ENCODE measurements at regions not wholly inside any gene's neighbourhood (a gene's known extent, or its start where the extent isn't known, plus 50 kb on each side); places are given as distances from the start of the nearest gene placed in this dataset.
"Not testable (repeated sequence)": the region's sequence is repeated elsewhere in the genome, so short reads cannot be mapped to it uniquely, and the experiment has no call there.

DNA sequence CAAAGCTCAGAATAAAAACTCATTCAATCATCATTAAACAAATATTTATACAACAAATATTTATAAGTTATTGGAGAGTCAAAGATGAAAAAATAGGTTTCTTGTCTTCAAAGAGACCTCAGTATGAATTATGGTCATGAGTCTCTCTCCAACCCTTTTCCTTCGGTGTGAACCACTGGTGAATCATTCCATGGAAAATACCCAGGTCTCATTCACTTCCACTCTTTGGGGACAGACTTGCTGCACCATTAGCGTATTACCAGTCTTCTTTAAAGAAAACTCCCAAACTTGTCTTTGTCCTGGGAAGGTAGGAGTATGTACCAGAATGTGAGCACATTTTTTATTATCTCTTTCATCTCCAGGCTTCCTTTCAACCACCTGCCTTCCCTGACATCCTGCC lies 257.4 kb upstream of the RBMS1 start:
- H3K4me3 ChIP-seq (ENCODE audit: low read depth, low read length), result no peak overlapping the region
- no peak for DNase-seq (ENCODE audit: low read depth)
- no peak for TF ChIP-seq CTCF (conservative IDR thresholded peaks at IDR 0.05; ENCODE audit: low read depth, low read length)

DNA sequence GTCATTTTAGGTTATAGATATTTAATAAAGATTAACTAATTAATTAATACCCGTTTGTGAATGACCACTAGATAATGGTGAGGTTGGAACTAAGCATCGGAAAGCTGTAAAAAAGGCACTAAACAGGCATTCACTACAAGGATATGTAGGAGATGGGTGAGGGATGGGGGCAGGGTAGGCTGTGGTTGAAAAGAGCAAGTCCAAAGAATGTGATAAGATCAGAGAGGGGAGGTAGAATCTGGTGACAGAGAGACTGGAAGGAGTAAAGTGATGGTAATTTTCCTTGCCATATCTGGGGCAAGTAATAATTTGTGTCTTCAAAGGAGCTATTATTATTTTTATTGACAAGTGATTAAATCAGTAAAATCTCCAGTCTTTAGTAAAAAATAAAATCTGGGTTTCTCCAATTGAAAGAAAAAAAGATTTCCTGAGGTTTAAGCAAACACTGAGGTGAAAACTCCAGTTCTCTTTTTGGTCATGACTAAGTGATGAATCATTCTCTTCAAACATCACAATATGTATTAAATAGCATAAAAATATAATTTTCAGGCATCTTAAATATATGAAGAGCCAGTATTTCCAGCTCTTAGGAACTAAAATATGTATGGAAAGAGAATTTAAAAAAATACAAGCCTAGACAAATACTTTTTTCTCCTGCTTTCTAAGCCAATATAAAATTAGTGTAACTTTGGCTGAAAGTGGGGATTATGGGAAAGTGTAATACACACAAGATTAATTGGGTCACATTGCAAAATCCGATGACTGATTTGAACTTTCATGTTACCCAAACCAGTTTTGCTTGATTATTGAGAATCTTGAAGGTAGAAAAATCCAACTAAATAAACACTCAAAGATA lies 259.1 kb upstream of the RBMS1 start:
- TF ChIP-seq CTCF (conservative IDR thresholded peaks at IDR 0.05; ENCODE audit: low read depth, low read length), result no peak
- H3K4me3 ChIP-seq (ENCODE audit: low read depth, low read length), result no peak overlapping the region
- peak; percentile 70 for DNase-seq (ENCODE audit: low read depth)

- DNase-seq (ENCODE audit: low read depth), result no peak
- TF ChIP-seq CTCF (conservative IDR thresholded peaks at IDR 0.05; ENCODE audit: low read depth, low read length), result no peak
- H3K4me3 ChIP-seq (ENCODE audit: low read depth, low read length), result no peak overlapping the region
Observed at GRCh38 chr2:160753331-160753654, 259.7 kb upstream of the RBMS1 start.

DNA sequence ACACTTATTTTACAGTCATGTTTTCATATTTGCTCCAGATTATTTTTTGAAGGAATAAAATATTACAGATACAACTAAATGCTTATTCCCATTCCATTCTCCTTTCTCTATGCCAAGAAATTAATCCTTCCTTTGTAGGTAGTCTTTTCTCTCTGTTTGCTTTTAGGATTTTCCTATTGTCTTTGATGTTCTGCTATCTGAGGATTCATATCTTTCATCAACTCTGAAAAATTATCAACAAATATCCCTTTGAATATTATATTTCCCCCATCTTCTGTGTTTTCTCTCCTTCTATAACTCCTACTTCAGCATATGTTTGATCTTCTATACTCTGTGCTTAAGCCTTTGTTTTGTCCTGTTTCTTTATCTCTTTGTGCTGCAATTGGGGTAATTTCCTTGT lies 260.4 kb upstream of the RBMS1 start:
- TF ChIP-seq CTCF (conservative IDR thresholded peaks at IDR 0.05; ENCODE audit: low read depth, low read length), result no peak
- DNase-seq (ENCODE audit: low read depth), result no peak
- no peak overlapping the region for H3K4me3 ChIP-seq (ENCODE audit: low read depth, low read length)

DNA sequence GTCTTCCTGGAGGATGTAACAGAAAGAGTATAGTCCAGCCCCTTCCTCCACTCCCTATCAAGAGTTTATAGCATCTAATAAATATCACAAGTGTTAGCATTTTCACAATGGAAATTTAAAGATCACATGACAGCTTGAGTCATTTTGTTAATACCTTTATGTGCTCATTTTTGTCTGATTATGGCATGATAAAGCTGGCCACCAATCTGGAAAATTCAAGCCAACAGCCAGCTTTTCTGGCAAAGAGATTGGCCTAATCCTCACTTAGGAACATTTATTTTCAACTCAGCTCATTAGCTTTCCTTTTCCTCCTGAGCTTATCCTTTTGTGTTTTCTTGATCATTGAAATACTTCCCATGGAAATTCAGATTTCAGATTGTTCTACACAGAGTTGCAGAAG lies 262.9 kb upstream of the RBMS1 start:
- H3K4me3 ChIP-seq (ENCODE audit: low read depth, low read length), result no peak overlapping the region
- no peak for TF ChIP-seq CTCF (conservative IDR thresholded peaks at IDR 0.05; ENCODE audit: low read depth, low read length)
- DNase-seq (ENCODE audit: low read depth), result no peak

GRCh38 chr2:160762493-160763128 lies 269.0 kb upstream of the RBMS1 start:
- not testable (repeated sequence) for DNase-seq (ENCODE audit: low read depth); H3K4me3 ChIP-seq (ENCODE audit: low read depth, low read length)

GRCh38 chr2:160783474-160783873 lies 289.9 kb upstream of the RBMS1 start:
- no peak overlapping the region for H3K4me3 ChIP-seq (ENCODE audit: low read depth, low read length)
- DNase-seq (ENCODE audit: low read depth), result peak; percentile 26
- no peak for TF ChIP-seq CTCF (conservative IDR thresholded peaks at IDR 0.05; ENCODE audit: low read depth, low read length)

Measured in choroid plexus epithelial cell (primary cell).